ENCODE measurements at regions not wholly inside any gene's neighbourhood (a gene's known extent, or its start where the extent isn't known, plus 50 kb on each side); places are given as distances from the start of the nearest gene placed in this dataset.
"Not testable (repeated sequence)": the region's sequence is repeated elsewhere in the genome, so short reads cannot be mapped to it uniquely, and the experiment has no call there.

DNA sequence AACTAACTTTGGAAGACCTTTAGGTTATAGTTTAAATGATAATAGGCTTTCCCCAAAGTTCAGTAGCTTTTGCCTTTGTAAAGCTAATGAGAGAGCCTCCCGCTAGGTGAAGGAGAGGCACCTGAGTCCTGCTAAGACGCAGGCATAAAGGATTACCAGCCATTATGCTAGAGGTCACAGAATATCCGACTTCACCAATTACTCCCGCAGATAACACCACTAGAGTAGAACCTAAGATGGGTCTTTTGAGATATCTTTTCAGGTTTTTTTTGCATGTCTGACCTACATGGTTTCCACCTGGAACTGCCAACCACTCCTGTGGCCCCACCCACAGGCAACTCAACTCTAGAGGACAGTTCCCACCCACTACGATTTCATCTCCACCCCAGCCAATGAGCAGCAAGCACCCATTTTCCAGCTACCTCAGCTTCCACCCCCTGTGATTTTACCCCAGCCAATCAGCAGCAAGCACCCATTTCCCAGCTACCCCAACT, 314.3 kb downstream of the BRD1 start:
- intact Hi-C loops (cut with micrococcal nuclease; ENCODE audit: unreplicated experiment) (no loop called here), in situ Hi-C loops (cut with HindIII; ENCODE audit: low pct_unique_long_range_greater_than_20kb, low sequenced_read_pairs) (no loop called here)
- TF ChIP-seq POLR2AphosphoS5 (IDR thresholded peaks at IDR 0.05; ENCODE audit: low read depth, low read length) (no peak), SIN3A (IDR thresholded peaks at IDR 0.05; ENCODE audit: borderline replicate concordance, insufficient read depth, low read depth, low read length) (no peak), TCF7L2 (IDR thresholded peaks at IDR 0.05; ENCODE audit: low read depth, low read length) (no peak)
- TF ChIP-seq, protein P1, sequence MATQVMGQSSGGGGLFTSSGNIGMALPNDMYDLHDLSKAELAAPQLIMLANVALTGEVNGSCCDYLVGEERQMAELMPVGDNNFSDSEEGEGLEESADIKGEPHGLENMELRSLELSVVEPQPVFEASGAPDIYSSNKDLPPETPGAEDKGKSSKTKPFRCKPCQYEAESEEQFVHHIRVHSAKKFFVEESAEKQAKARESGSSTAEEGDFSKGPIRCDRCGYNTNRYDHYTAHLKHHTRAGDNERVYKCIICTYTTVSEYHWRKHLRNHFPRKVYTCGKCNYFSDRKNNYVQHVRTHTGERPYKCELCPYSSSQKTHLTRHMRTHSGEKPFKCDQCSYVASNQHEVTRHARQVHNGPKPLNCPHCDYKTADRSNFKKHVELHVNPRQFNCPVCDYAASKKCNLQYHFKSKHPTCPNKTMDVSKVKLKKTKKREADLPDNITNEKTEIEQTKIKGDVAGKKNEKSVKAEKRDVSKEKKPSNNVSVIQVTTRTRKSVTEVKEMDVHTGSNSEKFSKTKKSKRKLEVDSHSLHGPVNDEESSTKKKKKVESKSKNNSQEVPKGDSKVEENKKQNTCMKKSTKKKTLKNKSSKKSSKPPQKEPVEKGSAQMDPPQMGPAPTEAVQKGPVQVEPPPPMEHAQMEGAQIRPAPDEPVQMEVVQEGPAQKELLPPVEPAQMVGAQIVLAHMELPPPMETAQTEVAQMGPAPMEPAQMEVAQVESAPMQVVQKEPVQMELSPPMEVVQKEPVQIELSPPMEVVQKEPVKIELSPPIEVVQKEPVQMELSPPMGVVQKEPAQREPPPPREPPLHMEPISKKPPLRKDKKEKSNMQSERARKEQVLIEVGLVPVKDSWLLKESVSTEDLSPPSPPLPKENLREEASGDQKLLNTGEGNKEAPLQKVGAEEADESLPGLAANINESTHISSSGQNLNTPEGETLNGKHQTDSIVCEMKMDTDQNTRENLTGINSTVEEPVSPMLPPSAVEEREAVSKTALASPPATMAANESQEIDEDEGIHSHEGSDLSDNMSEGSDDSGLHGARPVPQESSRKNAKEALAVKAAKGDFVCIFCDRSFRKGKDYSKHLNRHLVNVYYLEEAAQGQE (IDR thresholded peaks at IDR 0.05; ENCODE audit: insufficient read depth in 1 of 2, low read depth in 2 of 2, low read length in 1 of 2) = no peak
- TF ChIP-seq, protein P2, sequence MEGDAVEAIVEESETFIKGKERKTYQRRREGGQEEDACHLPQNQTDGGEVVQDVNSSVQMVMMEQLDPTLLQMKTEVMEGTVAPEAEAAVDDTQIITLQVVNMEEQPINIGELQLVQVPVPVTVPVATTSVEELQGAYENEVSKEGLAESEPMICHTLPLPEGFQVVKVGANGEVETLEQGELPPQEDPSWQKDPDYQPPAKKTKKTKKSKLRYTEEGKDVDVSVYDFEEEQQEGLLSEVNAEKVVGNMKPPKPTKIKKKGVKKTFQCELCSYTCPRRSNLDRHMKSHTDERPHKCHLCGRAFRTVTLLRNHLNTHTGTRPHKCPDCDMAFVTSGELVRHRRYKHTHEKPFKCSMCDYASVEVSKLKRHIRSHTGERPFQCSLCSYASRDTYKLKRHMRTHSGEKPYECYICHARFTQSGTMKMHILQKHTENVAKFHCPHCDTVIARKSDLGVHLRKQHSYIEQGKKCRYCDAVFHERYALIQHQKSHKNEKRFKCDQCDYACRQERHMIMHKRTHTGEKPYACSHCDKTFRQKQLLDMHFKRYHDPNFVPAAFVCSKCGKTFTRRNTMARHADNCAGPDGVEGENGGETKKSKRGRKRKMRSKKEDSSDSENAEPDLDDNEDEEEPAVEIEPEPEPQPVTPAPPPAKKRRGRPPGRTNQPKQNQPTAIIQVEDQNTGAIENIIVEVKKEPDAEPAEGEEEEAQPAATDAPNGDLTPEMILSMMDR (IDR thresholded peaks at IDR 0.05) = no peak
- BruUV-seq (replicated peaks) = no TSS peak
- DNase-seq (ENCODE audit: low read depth, low spot score) = no peak
- POLR2A ChIA-PET = no interaction called here
- ATAC-seq = no peak
- H3K9me3 ChIP-seq (ENCODE audit: control insufficient read depth, insufficient read depth, low read depth, low read length) = no peaks in the 10 kb centered on the region
- no peak overlapping the region for H3K4me3 ChIP-seq (ENCODE audit: low read depth in 2 of 2, low read length in 2 of 2)
- H3K27ac ChIP-seq (ENCODE audit: low read length) = no peak overlapping the region
- H3K27me3 ChIP-seq (ENCODE audit: control insufficient read depth, insufficient read depth, low read length) = no peaks in the 10 kb centered on the region
- CTCF ChIA-PET = no interaction called here
- no peaks in the 10 kb centered on the region for H3K4me1 ChIP-seq (ENCODE audit: control insufficient read depth, insufficient read depth, low read length)
- no peaks in the 10 kb centered on the region for H3K36me3 ChIP-seq (ENCODE audit: control insufficient read depth, insufficient read depth, low read length)

DNA sequence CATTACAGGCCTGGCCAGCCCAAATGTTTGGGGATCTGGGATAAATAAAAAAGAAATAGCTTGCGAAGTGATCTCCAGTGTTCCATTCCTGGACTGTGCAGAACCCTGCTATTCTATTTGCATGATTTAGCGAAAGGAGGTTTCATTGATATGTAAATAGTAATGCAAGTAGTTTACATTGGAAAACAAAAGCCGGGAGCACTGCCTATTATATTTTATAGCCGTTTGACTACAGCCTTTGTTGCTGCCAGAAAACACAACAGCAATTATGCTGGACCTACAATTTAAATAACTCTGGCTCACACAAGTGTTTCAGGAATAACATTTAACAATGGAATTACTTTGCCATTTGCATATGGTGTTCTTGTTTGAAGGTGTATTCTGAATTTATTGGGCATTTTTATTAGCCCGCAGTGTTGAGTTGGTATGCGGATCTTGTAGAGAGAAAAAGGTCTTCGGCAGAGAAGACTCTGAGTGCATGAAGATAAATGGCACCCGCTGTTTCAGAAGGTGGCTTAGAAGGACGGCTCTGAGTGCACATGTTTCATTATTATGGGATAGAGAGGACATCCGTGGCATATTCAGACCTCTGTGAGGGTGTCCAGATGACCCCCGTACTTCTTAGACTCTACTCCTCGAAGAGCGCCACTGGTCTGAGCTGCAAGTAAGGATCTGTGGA, 315.0 kb downstream of the BRD1 start:
- H3K27me3 ChIP-seq (ENCODE audit: control insufficient read depth, insufficient read depth, low read length) = no peaks in the 10 kb centered on the region
- H3K4me3 ChIP-seq (ENCODE audit: low read depth in 2 of 2, low read length in 2 of 2) = no peak overlapping the region
- ChIA-PET POLR2A (no interaction called here), CTCF (no interaction called here)
- in situ Hi-C loops (cut with HindIII; ENCODE audit: low pct_unique_long_range_greater_than_20kb, low sequenced_read_pairs) (no loop called here), intact Hi-C loops (cut with micrococcal nuclease; ENCODE audit: unreplicated experiment) (no loop called here)
- H3K9me3 ChIP-seq (ENCODE audit: control insufficient read depth, insufficient read depth, low read depth, low read length) = no peaks in the 10 kb centered on the region
- BruUV-seq (replicated peaks) = no TSS peak
- no peaks in the 10 kb centered on the region for H3K36me3 ChIP-seq (ENCODE audit: control insufficient read depth, insufficient read depth, low read length)
- H3K27ac ChIP-seq (ENCODE audit: low read length) = no peak overlapping the region
- DNase-seq (ENCODE audit: low read depth, low spot score) = no peak
- TF ChIP-seq, protein P2 (IDR thresholded peaks at IDR 0.05) = no peak
- TF ChIP-seq, protein P1 (IDR thresholded peaks at IDR 0.05; ENCODE audit: insufficient read depth in 1 of 2, low read depth in 2 of 2, low read length in 1 of 2) = no peak
- TF ChIP-seq SIN3A (IDR thresholded peaks at IDR 0.05; ENCODE audit: borderline replicate concordance, insufficient read depth, low read depth, low read length) (no peak), TCF7L2 (IDR thresholded peaks at IDR 0.05; ENCODE audit: low read depth, low read length) (no peak), POLR2AphosphoS5 (IDR thresholded peaks at IDR 0.05; ENCODE audit: low read depth, low read length) (no peak)
- ATAC-seq = no peak
- H3K4me1 ChIP-seq (ENCODE audit: control insufficient read depth, insufficient read depth, low read length) = no peaks in the 10 kb centered on the region

DNA sequence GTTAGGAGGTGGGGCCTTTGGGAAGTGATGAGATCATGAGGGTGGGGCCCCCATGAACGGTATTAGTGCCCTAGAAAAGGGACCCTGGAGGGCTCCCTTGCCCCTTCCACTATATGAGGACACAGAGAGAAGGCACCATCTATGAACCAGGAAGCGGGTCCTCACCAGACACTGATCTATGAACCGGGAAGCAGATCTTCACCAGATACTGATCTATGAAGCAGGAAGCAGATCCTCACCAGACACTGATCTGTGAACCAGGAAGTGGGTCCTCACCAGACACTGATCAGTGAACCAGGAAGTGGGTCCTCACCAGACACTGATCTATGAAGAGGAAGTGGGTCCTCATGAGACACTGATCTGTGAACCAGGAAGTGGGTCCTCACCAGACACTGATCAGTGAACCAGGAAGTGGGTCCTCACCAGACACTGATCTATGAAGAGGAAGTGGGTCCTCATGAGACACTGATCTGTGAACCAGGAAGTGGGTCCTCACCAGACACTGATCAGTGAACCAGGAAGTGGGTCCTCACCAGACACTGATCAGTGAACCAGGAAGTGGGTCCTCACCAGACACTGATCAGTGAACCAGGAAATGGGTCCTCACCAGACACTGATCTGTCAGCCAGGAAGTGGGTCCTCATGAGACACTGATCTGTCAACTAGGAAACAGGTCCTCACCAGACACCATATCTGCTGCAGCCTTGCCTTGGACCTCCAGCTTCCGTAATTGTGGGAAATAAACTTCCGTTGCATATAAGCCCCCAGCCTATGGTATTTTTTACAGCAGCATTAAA, 316.1 kb downstream of the BRD1 start:
- H3K4me1 ChIP-seq (ENCODE audit: control insufficient read depth, insufficient read depth, low read length); CTCF ChIA-PET; H3K27me3 ChIP-seq (ENCODE audit: control insufficient read depth, insufficient read depth, low read length); POLR2A ChIA-PET; H3K4me3 ChIP-seq (ENCODE audit: low read depth in 2 of 2, low read length in 2 of 2); H3K36me3 ChIP-seq (ENCODE audit: control insufficient read depth, insufficient read depth, low read length); ATAC-seq; H3K9me3 ChIP-seq (ENCODE audit: control insufficient read depth, insufficient read depth, low read depth, low read length); BruUV-seq (replicated peaks); in situ Hi-C loops (cut with HindIII; ENCODE audit: low pct_unique_long_range_greater_than_20kb, low sequenced_read_pairs); H3K27ac ChIP-seq (ENCODE audit: low read length); intact Hi-C loops (cut with micrococcal nuclease; ENCODE audit: unreplicated experiment); DNase-seq (ENCODE audit: low read depth, low spot score): not testable (repeated sequence)

Measured in Panc1 (cell line).